Heart left ventricle (tissue), 13 donors: ENCODE measurements at regions not wholly inside any gene's neighbourhood (a gene's known extent, or its start where the extent isn't known, plus 50 kb on each side); places are given as distances from the start of the nearest gene placed in this dataset.

Experiments used
- POLR2A ChIP-seq, 2 donors: fragments of 450-650 bp; IDR thresholded peaks; one replicate each; pipeline ENCODE4 v1.6.1; 2017; ENCODE audit warnings: antibody characterized with exemption in 2 of 2, mild to moderate bottlenecking in 2 of 2, moderate library complexity in 2 of 2
- TF ChIP-seq, protein P1 (sequence below), 12 donors: fragments of 200-600 bp; sonication (generic) in 4 of 12; IDR thresholded peaks; one replicate each; pipeline versions ENCODE4 v1.5.0 to v1.8.0; 2018 to 2022; ENCODE audit warnings: antibody characterized with exemption in 12 of 12, mild to moderate bottlenecking in 5 of 12
- donor health status: ischemic (EF 13 %, LVEDD 7.1; RV severe dilation, severe dysfunction).
- donor health status: DM: no; HTN: yes; CAD: no.
- donor health status: DM: no; HTN: no; CAD: no.
- donor health status: ischemic (EF 25% LVEDD 6.9; RV normal size, moderate dysfunction).
- donor health status: ischemic (EF 25% LVEDD 5.7; RV mildly dilated, moderate dysfunction).
- donor health status: ischemic (EF 35%, LVEDD 5.7; RV mildly dilated, moderate dysfunction).
- donor health status: nonischemic (EF 11% LVEDD 7.7; RV severe dilation, severe dysfunction).
- donor health status: DM: yes; HTN: yes; CAD: no.
- donor health status: PGD.
- donor health status: ischemic (EF 29% LVEDD 5.4; RV normal size, mild dysfunction).
- donor health status: nonischemic (EF 23%, LVEDD 6.1; RV moderate dilation, normal function).

DNA sequence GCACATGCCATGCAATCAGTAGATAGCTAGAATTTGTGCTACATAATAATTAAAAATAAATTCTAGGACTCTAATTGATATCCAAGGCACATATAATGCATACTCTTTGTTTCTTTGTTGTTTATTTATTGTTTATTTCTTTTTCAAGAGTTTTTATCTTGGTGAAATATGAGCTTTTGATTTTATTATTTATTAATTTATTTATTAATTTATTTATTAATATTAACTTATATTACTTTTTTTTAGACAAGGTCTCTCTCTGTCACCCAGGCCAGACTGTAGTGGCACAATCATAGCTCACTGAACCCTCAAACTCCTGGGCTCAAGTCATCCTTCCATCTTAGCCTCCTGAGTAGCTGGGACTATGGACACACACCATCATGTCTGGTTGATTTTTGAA is 519.9 kb downstream of the HAO1 start:
- TF ChIP-seq, protein P1, sequence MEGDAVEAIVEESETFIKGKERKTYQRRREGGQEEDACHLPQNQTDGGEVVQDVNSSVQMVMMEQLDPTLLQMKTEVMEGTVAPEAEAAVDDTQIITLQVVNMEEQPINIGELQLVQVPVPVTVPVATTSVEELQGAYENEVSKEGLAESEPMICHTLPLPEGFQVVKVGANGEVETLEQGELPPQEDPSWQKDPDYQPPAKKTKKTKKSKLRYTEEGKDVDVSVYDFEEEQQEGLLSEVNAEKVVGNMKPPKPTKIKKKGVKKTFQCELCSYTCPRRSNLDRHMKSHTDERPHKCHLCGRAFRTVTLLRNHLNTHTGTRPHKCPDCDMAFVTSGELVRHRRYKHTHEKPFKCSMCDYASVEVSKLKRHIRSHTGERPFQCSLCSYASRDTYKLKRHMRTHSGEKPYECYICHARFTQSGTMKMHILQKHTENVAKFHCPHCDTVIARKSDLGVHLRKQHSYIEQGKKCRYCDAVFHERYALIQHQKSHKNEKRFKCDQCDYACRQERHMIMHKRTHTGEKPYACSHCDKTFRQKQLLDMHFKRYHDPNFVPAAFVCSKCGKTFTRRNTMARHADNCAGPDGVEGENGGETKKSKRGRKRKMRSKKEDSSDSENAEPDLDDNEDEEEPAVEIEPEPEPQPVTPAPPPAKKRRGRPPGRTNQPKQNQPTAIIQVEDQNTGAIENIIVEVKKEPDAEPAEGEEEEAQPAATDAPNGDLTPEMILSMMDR (IDR thresholded peaks at IDR 0.05) = no peak
- TF ChIP-seq POLR2A (IDR thresholded peaks at IDR 0.05) = no peak
